ENCODE measurements at regions not wholly inside any gene's neighbourhood (a gene's known extent, or its start where the extent isn't known, plus 50 kb on each side); places are given as distances from the start of the nearest gene placed in this dataset.
A peak's percentile ranks its signal among the peaks of the same experiment; 100 is the strongest.

GRCh38 chr17:69723316-69723715, 308.8 kb downstream of the MAP2K6 start:
- no peak for DNase-seq

GRCh38 chr17:69723741-69724140, 309.2 kb downstream of the MAP2K6 start:
- DNase-seq, result no peak

- DNase-seq, result no peak
These were observed 309.7 kb downstream of the MAP2K6 start for GRCh38 chr17:69724238-69724637.

GRCh38 chr17:69725146-69725545, 310.6 kb downstream of the MAP2K6 start:
- DNase-seq, result no peak

- no peak for DNase-seq
These were observed 314.3 kb downstream of the MAP2K6 start for GRCh38 chr17:69728816-69729215.

- no peak for DNase-seq
These were observed 315.4 kb downstream of the MAP2K6 start for GRCh38 chr17:69729944-69730343.

GRCh38 chr17:69732272-69732918, 317.9 kb downstream of the MAP2K6 start:
- DNase-seq, result no peak

- DNase-seq, result peak; percentile 85
These were observed 318.9 kb downstream of the MAP2K6 start for GRCh38 chr17:69733171-69734012.

- peak; percentile 78 for DNase-seq
These were observed 320.2 kb downstream of the MAP2K6 start for GRCh38 chr17:69734656-69735055.

- no peak for DNase-seq
These were observed 320.8 kb downstream of the MAP2K6 start for GRCh38 chr17:69735285-69735684.

GRCh38 chr17:69743091-69743490, 328.6 kb downstream of the MAP2K6 start:
- DNase-seq, result no peak

GRCh38 chr17:69744512-69745070, 330.1 kb downstream of the MAP2K6 start:
- no peak for DNase-seq

GRCh38 chr17:69749911-69750310, 325.1 kb upstream of the KCNJ16 start:
- no peak for DNase-seq

GRCh38 chr17:69757688-69758430, 317.2 kb upstream of the KCNJ16 start:
- no peak for DNase-seq

- no peak for DNase-seq
These were observed 314.5 kb upstream of the KCNJ16 start for GRCh38 chr17:69760562-69760961.

- DNase-seq, result no peak
These were observed 314.0 kb upstream of the KCNJ16 start for GRCh38 chr17:69761011-69761410.

GRCh38 chr17:69761767-69762321, 313.2 kb upstream of the KCNJ16 start:
- DNase-seq, result no peak

GRCh38 chr17:69762359-69762758, 312.7 kb upstream of the KCNJ16 start:
- DNase-seq, result no peak

- no peak for DNase-seq
These were observed 312.3 kb upstream of the KCNJ16 start for GRCh38 chr17:69762766-69763165.

- peak; percentile 81 for DNase-seq
These were observed 311.5 kb upstream of the KCNJ16 start for GRCh38 chr17:69763503-69763902.

GRCh38 chr17:69764146-69764545, 310.9 kb upstream of the KCNJ16 start:
- DNase-seq, result no peak

GRCh38 chr17:69769050-69769449, 306.0 kb upstream of the KCNJ16 start:
- DNase-seq, result no peak

- DNase-seq, result no peak
These were observed 301.9 kb upstream of the KCNJ16 start for GRCh38 chr17:69773081-69773480.

Measured in islet precursor cell (in vitro differentiated cells).